ENCODE measurements at regions not wholly inside any gene's neighbourhood (a gene's known extent, or its start where the extent isn't known, plus 50 kb on each side); places are given as distances from the start of the nearest gene placed in this dataset.
"Not testable (repeated sequence)": the region's sequence is repeated elsewhere in the genome, so short reads cannot be mapped to it uniquely, and the experiment has no call there.

DNA sequence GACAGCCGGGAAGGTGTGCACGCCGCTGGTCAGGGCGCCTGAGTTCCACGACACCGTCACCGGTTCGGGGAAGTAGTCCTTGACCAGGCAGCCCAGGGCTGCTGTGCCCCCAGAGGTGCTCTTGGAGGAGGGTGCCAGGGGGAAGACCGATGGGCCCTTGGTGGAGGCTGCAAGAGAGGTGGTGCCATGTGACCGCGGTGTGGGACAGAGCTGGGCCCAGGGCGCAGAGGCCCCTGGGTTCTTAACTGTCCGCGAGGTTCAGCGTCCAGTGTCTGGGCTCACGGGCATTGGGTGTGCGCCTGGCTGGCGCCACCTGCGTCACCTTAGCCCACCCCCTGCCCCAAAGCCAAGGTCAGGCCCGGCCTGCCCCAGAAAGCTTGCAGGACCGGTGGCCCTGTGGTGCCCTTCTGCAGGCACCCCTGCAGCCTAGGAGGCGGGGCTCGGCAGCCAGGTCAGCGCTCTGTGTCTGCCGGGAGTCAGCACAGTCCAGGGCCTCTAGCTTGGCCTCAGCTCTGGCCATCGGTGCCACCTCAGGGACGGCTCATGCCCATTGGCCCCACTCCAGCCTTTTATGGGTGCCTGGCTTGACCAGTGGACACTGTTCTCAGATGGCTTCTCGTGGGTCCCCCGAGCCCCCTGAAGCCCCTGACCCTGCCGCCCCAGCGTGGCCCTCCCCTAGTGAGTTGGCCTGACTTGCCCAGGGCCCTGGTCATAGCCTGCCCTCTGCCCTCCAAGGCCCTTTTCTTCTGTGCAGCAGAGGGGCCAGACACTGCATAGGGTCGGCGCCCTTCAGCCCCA is 216.7 kb downstream of the TMEM121 start:
- TF ChIP-seq POLR2A (IDR thresholded peaks at IDR 0.05) = not testable (repeated sequence)
- TF ChIP-seq, protein P1, sequence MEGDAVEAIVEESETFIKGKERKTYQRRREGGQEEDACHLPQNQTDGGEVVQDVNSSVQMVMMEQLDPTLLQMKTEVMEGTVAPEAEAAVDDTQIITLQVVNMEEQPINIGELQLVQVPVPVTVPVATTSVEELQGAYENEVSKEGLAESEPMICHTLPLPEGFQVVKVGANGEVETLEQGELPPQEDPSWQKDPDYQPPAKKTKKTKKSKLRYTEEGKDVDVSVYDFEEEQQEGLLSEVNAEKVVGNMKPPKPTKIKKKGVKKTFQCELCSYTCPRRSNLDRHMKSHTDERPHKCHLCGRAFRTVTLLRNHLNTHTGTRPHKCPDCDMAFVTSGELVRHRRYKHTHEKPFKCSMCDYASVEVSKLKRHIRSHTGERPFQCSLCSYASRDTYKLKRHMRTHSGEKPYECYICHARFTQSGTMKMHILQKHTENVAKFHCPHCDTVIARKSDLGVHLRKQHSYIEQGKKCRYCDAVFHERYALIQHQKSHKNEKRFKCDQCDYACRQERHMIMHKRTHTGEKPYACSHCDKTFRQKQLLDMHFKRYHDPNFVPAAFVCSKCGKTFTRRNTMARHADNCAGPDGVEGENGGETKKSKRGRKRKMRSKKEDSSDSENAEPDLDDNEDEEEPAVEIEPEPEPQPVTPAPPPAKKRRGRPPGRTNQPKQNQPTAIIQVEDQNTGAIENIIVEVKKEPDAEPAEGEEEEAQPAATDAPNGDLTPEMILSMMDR (IDR thresholded peaks at IDR 0.05) = not testable (repeated sequence)
